Liver (tissue), 8 donors: ENCODE measurements at regions not wholly inside any gene's neighbourhood (a gene's known extent, or its start where the extent isn't known, plus 50 kb on each side); places are given as distances from the start of the nearest gene placed in this dataset.

Source experiments
- DNase-seq: peaks from one replicate; pipeline ENCODE4 v3.0.0-alpha.2; 2017; ENCODE audit warnings: low spot score
- H3K27ac ChIP-seq, 2 donors: one replicate each; pipeline ENCODE4 v1.7.0; 2013; ENCODE audit warnings: inconsistent platforms in 2 of 2, low read length in 2 of 2, control low read depth in 1 of 2, low read depth in 1 of 2, mild to moderate bottlenecking in 1 of 2
- H3K27me3 ChIP-seq, 4 donors: one replicate each; pipeline versions ENCODE4 v1.6.1 to v1.7.0; 2013; ENCODE audit warnings: low read length in 3 of 4, inconsistent platforms in 1 of 4, mild to moderate bottlenecking in 1 of 4, moderate library complexity in 1 of 4; ENCODE audit not compliant: control insufficient read depth in 4 of 4, insufficient read depth in 4 of 4
- H3K36me3 ChIP-seq, 4 donors: one replicate each; pipeline versions ENCODE4 v1.6.1 to v1.7.0; 2013; ENCODE audit warnings: low read length in 3 of 4, mild to moderate bottlenecking in 3 of 4, low read depth in 1 of 4, moderate library complexity in 1 of 4; ENCODE audit not compliant: control insufficient read depth in 4 of 4, insufficient read depth in 3 of 4
- H3K4me1 ChIP-seq, 4 donors: one replicate each; pipeline versions ENCODE4 v1.6.1 to v1.7.0; 2013; ENCODE audit warnings: low read length in 3 of 4, mild to moderate bottlenecking in 3 of 4, moderate library complexity in 1 of 4; ENCODE audit not compliant: control insufficient read depth in 4 of 4, insufficient read depth in 4 of 4
- H3K4me3 ChIP-seq, 3 donors: one replicate each; pipeline versions ENCODE4 v1.6.1 to v1.7.0; 2013; ENCODE audit warnings: low read length in 3 of 3, control low read depth in 1 of 3, low read depth in 1 of 3, mild to moderate bottlenecking in 1 of 3
- H3K9ac ChIP-seq, 2 donors: one replicate each; pipeline ENCODE4 v1.7.0; 2013; ENCODE audit warnings: low read length in 2 of 2, mild to moderate bottlenecking in 2 of 2, moderate library complexity in 2 of 2, control low read depth in 1 of 2, low read depth in 1 of 2
- H3K9me3 ChIP-seq, 4 donors: one replicate each; pipeline versions ENCODE4 v1.6.1 to v1.7.0; 2013; ENCODE audit warnings: low read length in 3 of 4; ENCODE audit not compliant: control insufficient read depth in 4 of 4
- EGR1 ChIP-seq, 2 donors: IDR thresholded peaks; 2 replicates each; pipeline ENCODE4 v1.6.1; 2016 to 2018; ENCODE audit warnings: antibody characterized with exemption in 2 of 2, low read depth in 2 of 2
- FOXA2 ChIP-seq: IDR thresholded peaks from 2 replicates; pipeline ENCODE4 v1.6.1; 2016; ENCODE audit warnings: antibody characterized with exemption
- GABPA ChIP-seq, 2 donors: IDR thresholded peaks in 1 of 2; conservative IDR thresholded peaks in 1 of 2; 2 replicates each; pipeline ENCODE4 v1.6.1; 2016; ENCODE audit warnings: antibody characterized with exemption in 2 of 2, mild to moderate bottlenecking in 1 of 2, moderate library complexity in 1 of 2
- HNF4A ChIP-seq, 2 donors: conservative IDR thresholded peaks; 2 replicates each; pipeline ENCODE4 v1.6.1; 2016; ENCODE audit warnings: antibody characterized with exemption in 2 of 2, mild to moderate bottlenecking in 2 of 2
- HNF4G ChIP-seq: IDR thresholded peaks from 2 replicates; pipeline ENCODE4 v1.6.1; 2016; ENCODE audit warnings: antibody characterized with exemption
- JUND ChIP-seq, 2 donors: IDR thresholded peaks; 2 replicates each; pipeline ENCODE4 v1.6.1; 2016; ENCODE audit warnings: antibody characterized with exemption in 2 of 2
- MAX ChIP-seq: IDR thresholded peaks from 2 replicates; pipeline ENCODE4 v1.6.1; 2016; ENCODE audit warnings: antibody characterized with exemption
- NR2F2 ChIP-seq: IDR thresholded peaks from 2 replicates; pipeline ENCODE4 v1.6.1; 2016; ENCODE audit warnings: antibody characterized with exemption
- RAD21 ChIP-seq, 2 donors: IDR thresholded peaks; 2 replicates each; pipeline ENCODE4 v1.6.1; 2016; ENCODE audit warnings: antibody characterized with exemption in 2 of 2, mild to moderate bottlenecking in 2 of 2
- RXRA ChIP-seq, 2 donors: IDR thresholded peaks; 2 replicates each; pipeline ENCODE4 v1.6.1; 2017 to 2018; ENCODE audit warnings: antibody characterized with exemption in 2 of 2, mild to moderate bottlenecking in 1 of 2
- SP1 ChIP-seq: IDR thresholded peaks from 2 replicates; pipeline ENCODE4 v1.6.1; 2018; ENCODE audit warnings: antibody characterized with exemption, mild to moderate bottlenecking
- TAF1 ChIP-seq: conservative IDR thresholded peaks from 2 replicates; pipeline ENCODE4 v1.6.1; 2016; ENCODE audit warnings: antibody characterized with exemption, mild to moderate bottlenecking
- YY1 ChIP-seq: IDR thresholded peaks from 2 replicates; pipeline ENCODE4 v1.6.1; 2016; ENCODE audit warnings: antibody characterized with exemption, mild to moderate bottlenecking
- WGBS: extraction: QIAGEN DNeasy Blood & Tissue Kit; methylation state at CpG from one replicate; pipeline ENCODE4 v1.1.7; 2013; 5-methylcytosine and 5-hydroxymethylcytosine counted together
- TF ChIP-seq, protein P1 (sequence below): IDR thresholded peaks from 2 replicates; pipeline ENCODE4 v1.6.1; 2016; ENCODE audit warnings: antibody characterized with exemption, mild to moderate bottlenecking
- TF ChIP-seq, protein P2 (sequence below): fragments of 150-350 bp; IDR thresholded peaks from 2 replicates; pipeline ENCODE4 v1.5.1; 2017; ENCODE audit warnings: improper control_type of control experiment, low read depth, low read length; ENCODE audit not compliant: missing input control
- TF ChIP-seq, protein P3 (sequence below): IDR thresholded peaks from 2 replicates; pipeline ENCODE4 v1.6.1; 2016; ENCODE audit warnings: antibody characterized with exemption
- TF ChIP-seq, protein P4 (sequence below): IDR thresholded peaks from 2 replicates; pipeline ENCODE4 v1.6.1; 2016; ENCODE audit warnings: antibody characterized with exemption
- donor health status: healthy.
- donor health status: healthy.
- donor health status: healthy.
- donor health status: healthy.
- donor health status: healthy.

- Histone ChIP-seq H3K27ac (no peak overlapping the region), H3K4me1 (no peaks in the 10 kb centered on the region), H3K9me3 (no peaks in the 10 kb centered on the region), H3K27me3 (no peaks in the 10 kb centered on the region), H3K36me3 (no peaks in the 10 kb centered on the region), H3K9ac (no peak overlapping the region), H3K4me3 (no peak overlapping the region)
- 94% methylated on average over 2 of the region's 2 CpGs for WGBS
- TF ChIP-seq FOXA2, result no peak
- no peak for TF ChIP-seq EGR1 (IDR thresholded peaks at IDR 0.05; ENCODE audit: low read depth in 2 of 2)
- TF ChIP-seq, protein P1, sequence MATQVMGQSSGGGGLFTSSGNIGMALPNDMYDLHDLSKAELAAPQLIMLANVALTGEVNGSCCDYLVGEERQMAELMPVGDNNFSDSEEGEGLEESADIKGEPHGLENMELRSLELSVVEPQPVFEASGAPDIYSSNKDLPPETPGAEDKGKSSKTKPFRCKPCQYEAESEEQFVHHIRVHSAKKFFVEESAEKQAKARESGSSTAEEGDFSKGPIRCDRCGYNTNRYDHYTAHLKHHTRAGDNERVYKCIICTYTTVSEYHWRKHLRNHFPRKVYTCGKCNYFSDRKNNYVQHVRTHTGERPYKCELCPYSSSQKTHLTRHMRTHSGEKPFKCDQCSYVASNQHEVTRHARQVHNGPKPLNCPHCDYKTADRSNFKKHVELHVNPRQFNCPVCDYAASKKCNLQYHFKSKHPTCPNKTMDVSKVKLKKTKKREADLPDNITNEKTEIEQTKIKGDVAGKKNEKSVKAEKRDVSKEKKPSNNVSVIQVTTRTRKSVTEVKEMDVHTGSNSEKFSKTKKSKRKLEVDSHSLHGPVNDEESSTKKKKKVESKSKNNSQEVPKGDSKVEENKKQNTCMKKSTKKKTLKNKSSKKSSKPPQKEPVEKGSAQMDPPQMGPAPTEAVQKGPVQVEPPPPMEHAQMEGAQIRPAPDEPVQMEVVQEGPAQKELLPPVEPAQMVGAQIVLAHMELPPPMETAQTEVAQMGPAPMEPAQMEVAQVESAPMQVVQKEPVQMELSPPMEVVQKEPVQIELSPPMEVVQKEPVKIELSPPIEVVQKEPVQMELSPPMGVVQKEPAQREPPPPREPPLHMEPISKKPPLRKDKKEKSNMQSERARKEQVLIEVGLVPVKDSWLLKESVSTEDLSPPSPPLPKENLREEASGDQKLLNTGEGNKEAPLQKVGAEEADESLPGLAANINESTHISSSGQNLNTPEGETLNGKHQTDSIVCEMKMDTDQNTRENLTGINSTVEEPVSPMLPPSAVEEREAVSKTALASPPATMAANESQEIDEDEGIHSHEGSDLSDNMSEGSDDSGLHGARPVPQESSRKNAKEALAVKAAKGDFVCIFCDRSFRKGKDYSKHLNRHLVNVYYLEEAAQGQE, result no peak
- no peak for TF ChIP-seq RXRA (IDR thresholded peaks at IDR 0.05)
- TF ChIP-seq NR2F2, result no peak
- TF ChIP-seq GABPA (IDR thresholded peaks at IDR 0.05 in 1 of 2, conservative IDR thresholded peaks at IDR 0.05 in 1 of 2), result no peak
- DNase-seq, result no peak
These were observed 122.2 kb downstream of the KLF6 start for GRCh38 chr10:3662775-3663174.

GRCh38 chr10:3661271-3661670, 123.7 kb downstream of the KLF6 start:
- Histone ChIP-seq H3K9ac (no peak overlapping the region), H3K27me3 (no peaks in the 10 kb centered on the region), H3K9me3 (no peaks in the 10 kb centered on the region), H3K4me3 (no peak overlapping the region), H3K36me3 (no peaks in the 10 kb centered on the region), H3K27ac (no peak overlapping the region), H3K4me1 (no peaks in the 10 kb centered on the region)
- no peak for TF ChIP-seq YY1
- TF ChIP-seq, protein P2, sequence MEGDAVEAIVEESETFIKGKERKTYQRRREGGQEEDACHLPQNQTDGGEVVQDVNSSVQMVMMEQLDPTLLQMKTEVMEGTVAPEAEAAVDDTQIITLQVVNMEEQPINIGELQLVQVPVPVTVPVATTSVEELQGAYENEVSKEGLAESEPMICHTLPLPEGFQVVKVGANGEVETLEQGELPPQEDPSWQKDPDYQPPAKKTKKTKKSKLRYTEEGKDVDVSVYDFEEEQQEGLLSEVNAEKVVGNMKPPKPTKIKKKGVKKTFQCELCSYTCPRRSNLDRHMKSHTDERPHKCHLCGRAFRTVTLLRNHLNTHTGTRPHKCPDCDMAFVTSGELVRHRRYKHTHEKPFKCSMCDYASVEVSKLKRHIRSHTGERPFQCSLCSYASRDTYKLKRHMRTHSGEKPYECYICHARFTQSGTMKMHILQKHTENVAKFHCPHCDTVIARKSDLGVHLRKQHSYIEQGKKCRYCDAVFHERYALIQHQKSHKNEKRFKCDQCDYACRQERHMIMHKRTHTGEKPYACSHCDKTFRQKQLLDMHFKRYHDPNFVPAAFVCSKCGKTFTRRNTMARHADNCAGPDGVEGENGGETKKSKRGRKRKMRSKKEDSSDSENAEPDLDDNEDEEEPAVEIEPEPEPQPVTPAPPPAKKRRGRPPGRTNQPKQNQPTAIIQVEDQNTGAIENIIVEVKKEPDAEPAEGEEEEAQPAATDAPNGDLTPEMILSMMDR, result no peak
- TF ChIP-seq, protein P3, sequence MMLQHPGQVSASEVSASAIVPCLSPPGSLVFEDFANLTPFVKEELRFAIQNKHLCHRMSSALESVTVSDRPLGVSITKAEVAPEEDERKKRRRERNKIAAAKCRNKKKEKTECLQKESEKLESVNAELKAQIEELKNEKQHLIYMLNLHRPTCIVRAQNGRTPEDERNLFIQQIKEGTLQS, result no peak
- no peak for TF ChIP-seq SP1
- no peak for TF ChIP-seq HNF4A (conservative IDR thresholded peaks at IDR 0.05)
- TF ChIP-seq RAD21 (IDR thresholded peaks at IDR 0.05), result no peak
- no peak for TF ChIP-seq EGR1 (IDR thresholded peaks at IDR 0.05; ENCODE audit: low read depth in 2 of 2)
- TF ChIP-seq, protein P1, result no peak
- no peak for TF ChIP-seq TAF1
- TF ChIP-seq NR2F2, result no peak
- TF ChIP-seq RXRA (IDR thresholded peaks at IDR 0.05), result no peak
- TF ChIP-seq, protein P4, sequence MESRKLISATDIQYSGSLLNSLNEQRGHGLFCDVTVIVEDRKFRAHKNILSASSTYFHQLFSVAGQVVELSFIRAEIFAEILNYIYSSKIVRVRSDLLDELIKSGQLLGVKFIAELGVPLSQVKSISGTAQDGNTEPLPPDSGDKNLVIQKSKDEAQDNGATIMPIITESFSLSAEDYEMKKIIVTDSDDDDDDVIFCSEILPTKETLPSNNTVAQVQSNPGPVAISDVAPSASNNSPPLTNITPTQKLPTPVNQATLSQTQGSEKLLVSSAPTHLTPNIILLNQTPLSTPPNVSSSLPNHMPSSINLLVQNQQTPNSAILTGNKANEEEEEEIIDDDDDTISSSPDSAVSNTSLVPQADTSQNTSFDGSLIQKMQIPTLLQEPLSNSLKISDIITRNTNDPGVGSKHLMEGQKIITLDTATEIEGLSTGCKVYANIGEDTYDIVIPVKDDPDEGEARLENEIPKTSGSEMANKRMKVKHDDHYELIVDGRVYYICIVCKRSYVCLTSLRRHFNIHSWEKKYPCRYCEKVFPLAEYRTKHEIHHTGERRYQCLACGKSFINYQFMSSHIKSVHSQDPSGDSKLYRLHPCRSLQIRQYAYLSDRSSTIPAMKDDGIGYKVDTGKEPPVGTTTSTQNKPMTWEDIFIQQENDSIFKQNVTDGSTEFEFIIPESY, result no peak
- TF ChIP-seq GABPA (IDR thresholded peaks at IDR 0.05 in 1 of 2, conservative IDR thresholded peaks at IDR 0.05 in 1 of 2), result no peak
- no peak for TF ChIP-seq MAX
- no peak for TF ChIP-seq HNF4G
- TF ChIP-seq FOXA2, result no peak
- no peak for TF ChIP-seq JUND (IDR thresholded peaks at IDR 0.05)
- 96% methylated on average over 3 of the region's 3 CpGs for WGBS
- no peak for DNase-seq
